OCI-LY7 (cell line): ENCODE measurements at regions not wholly inside any gene's neighbourhood (a gene's known extent, or its start where the extent isn't known, plus 50 kb on each side); places are given as distances from the start of the nearest gene placed in this dataset.

Experiments
- CTCF ChIP-seq: fragments of 200-600 bp; sonication (generic); conservative IDR thresholded peaks from 2 replicates; pipeline ENCODE4 v1.5.1; 2014; ENCODE audit warnings: mild to moderate bottlenecking, antibody characterized with exemption, low read length, moderate library complexity, mixed read lengths
- EZH2phosphoT487 ChIP-seq: fragments of 200-600 bp; sonication (generic); IDR thresholded peaks from 2 replicates; pipeline ENCODE4 v1.6.1; 2018; ENCODE audit warnings: low read depth, borderline replicate concordance, mild to moderate bottlenecking, mixed run types, antibody characterized with exemption, low read length, moderate library complexity, mixed read lengths

- no peak for TF ChIP-seq CTCF
- no peak for TF ChIP-seq EZH2phosphoT487
Measured at GRCh38 chr2:66840321-66841002, 405.5 kb downstream of the MEIS1 start.
